GM03348 (cell line): ENCODE measurements at regions not wholly inside any gene's neighbourhood (a gene's known extent, or its start where the extent isn't known, plus 50 kb on each side); places are given as distances from the start of the nearest gene placed in this dataset.

ENCODE experiments used
- DNase-seq: peaks from one replicate; pipeline ENCODE4 v3.0.0; 2012; ENCODE audit warnings: low spot score

DNA sequence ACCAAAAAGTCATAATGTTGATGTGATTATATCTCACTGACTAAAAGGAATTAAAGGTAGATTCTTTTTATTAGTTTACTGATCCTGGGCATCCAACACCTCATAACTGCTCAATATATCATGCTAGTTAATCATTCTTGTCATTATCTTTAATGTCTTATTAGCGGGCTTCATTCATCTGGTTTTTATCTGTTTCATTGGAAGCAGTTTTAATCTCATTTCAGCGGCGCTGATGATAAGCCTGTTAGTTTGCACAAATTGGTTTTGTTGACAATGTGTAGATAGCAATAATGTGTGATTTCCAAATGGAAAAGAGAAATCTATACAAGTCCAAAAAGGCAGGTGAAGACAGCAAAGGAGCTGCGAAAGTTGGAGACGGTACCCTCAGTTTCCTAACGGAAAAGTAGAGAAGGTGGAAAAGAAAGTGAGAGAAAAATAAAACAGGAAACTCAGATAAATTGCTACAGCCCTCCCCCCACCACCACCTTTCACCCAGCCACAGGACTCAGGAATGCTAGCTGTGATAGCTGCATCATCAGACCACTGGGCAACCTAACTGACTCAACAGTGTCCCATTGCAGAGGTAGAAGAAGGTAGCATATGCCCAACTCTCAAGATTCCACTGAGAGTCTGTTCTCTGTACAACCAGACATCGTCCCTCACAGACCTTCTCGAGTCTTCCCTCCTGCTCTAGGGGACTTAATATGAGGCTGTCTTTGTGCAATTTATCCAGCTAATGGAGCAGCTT is 241.7 kb upstream of the CAMK1G start:
- DNase-seq, result no peak

DNA sequence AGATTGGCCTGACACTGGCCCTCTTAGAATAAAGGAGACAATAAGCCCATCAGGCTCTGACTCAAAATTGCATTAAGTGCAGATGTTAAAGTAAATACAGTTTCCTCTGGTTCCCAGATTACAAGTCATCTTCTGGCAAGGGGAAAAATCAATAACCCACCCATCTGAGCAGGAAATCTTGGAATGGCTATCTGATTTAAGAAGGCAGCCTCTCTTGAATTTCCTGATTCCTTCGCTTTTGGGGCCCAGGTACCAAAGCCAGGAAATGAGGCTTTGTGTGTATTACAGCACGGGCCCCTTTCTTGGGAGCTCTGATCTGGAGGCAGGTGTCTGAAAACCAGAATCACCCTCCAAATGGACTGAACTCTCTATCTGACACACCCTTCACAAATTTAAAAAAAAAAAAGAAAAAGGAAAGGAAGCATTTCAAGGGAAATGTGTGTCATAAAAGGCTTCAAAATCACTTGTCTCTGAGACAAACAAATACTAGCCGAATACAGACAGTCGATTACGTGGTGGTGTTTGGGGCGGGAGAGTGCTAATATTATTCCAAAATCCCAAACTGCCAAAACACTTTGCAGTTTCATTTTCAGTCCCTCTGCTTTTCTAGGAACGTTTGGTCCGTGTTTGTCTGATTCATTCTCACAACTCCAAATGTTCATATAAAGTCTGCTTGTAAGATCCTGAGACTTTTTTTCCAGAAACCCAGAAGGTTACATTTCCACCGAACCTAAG is 240.9 kb upstream of the CAMK1G start:
- DNase-seq, result no peak

DNA sequence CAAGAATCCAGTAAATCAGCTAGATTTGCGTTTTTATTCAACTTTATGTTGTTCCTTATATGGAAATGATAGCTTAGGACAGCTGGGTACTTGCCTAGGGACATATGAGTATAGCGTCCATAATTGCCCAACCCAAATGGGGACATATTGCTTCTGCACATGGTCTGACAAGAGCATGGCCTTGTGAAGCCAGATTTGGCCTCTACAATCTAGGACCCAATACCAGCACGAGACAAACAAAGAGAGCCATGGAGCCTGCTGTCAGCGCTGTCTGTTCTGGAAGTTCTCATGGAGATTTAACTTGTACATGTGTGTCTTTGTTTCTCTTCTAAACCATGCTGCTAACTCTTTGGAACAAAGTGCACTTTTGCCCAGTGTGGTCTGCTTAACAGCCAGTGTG is 240.0 kb upstream of the CAMK1G start:
- no peak for DNase-seq

DNA sequence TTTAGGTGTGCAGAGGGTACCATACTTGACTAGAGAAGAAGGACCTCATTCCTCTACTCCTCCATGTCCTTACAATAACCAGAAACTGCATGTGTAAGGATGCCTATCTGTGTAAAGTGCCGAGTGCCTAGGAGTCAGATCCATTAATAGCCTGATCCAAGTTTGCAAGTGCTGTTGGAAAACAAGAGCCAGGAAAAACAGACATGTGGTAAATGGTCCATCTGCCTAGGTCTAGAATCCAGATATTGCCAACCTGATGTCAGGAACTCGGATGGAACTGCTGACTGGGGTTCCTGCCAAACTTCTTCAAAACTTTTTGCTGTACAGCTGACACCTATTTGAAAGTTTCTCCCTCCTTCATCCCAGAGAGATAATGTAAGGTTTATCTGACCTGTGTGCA is 239.4 kb upstream of the CAMK1G start:
- no peak for DNase-seq

DNA sequence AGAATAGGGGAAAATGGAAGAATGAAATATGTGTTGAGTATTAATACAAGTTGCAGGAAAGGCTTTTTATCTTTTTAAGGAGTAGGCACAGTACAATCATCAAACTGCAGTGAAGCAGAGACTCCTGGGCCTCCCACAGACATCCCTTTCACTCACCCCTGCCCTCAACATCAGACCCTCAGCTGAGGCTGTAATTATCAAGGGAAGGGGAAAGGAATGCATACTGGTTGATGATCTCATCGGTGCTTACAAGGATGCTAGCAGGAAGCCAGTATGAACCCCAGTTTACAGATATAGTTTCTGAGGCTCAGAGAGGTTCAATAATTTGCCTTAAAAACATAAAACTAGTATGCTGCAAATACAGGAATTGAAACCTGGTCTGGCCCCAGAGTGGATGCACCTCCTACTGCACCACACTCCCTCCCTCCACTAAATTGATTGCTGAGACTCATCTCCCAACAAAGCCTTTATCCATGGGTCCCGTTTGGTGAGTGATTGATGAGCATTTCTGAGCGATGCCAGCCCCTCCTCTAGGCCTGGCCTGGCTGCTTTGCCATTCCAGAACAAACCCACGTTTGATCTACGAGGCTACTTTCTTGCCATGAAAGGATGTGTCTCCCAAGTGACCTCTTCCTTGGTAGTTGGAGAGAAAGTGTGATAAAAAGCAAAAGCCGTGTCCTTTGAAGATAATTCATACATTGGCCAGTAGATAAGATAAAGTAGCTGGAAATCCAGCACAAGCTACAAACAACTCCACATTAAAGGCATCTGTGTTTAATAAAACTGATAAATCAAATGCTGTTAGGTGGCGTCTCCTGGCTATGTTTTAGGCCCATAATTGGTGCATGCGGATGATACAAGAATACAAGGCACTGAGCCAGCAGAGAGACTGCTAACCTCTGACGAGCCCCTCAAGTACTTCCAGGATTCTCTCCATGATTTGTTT is 233.9 kb upstream of the CAMK1G start:
- peak; percentile 29 for DNase-seq

DNA sequence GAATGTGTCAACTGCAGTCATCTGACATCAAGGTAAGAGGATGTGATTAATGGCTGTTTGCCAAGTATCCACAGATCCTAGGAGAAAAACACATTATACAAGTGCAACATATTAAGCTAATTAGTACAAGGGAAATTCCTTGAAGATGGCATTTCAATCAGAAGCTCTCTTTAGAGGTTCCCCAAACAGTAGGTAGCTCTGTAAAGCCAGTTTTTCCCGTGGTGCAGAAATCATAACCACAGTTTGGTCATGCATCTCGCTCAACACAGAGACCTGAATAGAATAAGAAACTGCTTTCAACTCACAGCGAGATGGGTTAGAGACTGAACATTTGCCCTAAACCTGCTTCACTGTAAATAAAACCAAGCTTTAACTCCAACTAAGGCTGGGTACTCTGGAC is 230.5 kb upstream of the CAMK1G start:
- no peak for DNase-seq

DNA sequence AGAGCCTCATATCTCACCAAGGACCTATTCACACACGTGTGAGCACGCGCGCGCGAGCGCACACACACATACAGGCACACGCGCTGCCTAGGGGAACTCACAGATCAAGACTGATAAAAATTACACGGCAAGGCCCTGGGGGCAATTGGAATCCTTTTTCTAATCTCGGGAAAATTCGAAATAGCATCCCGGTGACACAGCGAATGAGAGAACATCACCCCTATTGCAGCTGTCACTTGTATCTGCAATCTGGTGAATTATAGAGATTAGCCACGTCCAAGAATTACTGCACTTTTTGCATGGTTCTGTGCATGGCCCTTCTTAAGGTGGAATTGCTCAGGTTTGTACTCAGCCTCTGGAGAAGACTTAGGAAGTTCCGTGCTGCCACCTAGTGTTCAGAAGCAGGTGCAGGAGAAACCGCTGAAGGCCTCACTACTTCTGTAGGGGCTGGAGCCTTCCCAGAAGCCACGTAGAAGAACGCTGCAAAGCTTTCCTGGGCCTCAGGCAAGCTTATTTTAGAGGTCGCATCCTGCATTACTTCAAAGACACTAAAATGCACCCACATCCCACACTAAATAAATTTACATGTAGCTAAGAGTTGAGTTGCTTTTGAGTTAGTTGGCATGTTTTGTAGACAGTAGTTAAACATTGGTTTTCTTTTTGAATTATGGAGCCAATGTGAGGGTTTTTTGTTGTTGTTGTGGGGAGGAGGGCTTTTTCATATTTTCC is 229.2 kb upstream of the CAMK1G start:
- peak; percentile 89 for DNase-seq

DNA sequence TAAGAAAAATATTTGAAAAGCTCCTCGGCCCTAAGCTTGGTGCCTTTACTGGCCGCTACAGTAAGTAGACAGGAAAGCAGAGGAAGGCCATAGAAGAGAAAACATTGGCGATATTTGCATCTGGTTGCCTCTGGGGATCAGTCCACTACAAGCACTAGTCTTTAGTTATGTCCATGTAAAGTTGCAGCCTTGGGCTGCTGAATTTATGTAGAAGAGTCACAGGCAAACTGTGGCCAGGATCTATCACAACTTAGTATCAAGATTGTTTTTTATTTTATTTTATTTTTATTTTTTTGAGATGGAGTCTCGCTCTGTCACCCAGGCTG is 228.7 kb upstream of the CAMK1G start:
- no peak for DNase-seq

DNA sequence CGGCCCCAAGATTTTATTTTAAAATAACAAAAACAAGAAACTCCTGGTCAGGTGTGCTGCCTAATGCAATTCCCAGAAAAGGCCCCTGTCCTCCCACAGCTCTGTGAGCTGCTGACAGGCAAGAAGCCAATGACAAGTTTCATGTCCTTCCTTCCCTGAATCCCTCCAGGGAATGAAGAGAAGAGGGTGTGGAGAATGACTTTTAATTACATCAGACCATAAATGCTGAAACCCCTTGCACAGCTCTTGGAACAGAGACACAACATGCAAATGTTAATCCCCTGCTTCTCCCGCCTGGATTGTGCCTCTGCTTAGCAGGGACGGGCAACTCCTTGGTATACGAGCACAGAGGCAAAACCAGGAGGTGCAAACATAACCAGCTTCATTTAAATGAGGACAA is 228.1 kb upstream of the CAMK1G start:
- DNase-seq, result no peak

DNA sequence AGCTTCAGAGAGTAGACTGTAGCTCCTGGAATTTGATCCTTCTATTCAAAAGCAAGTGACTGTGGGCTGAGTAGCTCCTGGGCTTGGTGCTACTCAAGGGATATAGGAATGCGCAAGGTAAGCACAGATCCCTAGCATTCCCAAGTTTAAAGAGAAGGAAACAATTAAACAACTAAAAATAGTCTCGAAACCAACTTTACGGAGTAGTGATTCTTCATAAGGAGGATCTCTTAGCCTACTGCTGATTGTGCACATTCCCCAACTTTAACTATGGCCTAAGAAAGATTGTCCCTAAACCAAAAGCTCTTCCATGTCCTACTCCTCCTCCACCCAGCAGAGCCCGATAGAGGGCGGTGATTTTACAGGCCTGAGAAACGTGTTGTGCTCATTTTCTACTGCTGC is 226.5 kb upstream of the CAMK1G start:
- DNase-seq, result no peak

DNA sequence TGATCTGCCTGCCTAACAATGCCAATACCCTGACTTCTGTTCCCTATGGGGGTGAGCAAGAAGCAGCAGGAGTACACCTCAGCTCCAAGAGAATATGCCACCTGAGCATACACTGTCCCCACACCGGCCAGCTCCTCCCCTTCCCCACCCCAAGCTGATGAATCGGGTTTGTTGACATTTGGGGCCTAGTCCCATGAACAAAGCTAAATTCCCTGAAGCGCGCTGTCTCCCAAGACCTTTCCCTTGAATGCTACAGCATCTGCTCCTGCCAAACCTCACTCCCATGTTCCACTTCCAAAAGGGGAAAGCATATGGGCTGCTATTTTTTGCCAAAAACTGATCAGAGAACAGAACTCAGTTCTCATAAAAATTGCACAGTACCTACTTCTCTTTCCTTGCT is 220.4 kb upstream of the CAMK1G start:
- no peak for DNase-seq

DNA sequence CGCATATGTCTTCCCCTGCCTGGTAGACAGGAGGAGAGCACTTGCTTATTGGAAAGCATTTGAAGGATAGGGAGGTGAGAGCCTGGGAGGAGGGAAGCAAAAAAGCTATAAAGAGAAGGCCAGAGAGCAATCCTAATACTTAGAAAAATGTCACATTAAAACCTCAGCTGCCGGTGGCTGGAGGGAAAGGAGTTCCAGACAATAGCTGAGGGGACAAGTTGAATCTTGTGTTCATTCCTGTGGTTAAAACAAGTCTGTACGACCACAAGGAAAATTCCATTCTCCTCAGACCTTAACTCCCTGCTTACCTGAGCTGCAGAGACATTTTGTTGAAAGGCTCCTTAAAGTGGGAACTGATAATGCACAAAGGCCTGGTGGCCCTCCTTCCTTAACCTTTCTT is 218.8 kb upstream of the CAMK1G start:
- DNase-seq, result no peak

DNA sequence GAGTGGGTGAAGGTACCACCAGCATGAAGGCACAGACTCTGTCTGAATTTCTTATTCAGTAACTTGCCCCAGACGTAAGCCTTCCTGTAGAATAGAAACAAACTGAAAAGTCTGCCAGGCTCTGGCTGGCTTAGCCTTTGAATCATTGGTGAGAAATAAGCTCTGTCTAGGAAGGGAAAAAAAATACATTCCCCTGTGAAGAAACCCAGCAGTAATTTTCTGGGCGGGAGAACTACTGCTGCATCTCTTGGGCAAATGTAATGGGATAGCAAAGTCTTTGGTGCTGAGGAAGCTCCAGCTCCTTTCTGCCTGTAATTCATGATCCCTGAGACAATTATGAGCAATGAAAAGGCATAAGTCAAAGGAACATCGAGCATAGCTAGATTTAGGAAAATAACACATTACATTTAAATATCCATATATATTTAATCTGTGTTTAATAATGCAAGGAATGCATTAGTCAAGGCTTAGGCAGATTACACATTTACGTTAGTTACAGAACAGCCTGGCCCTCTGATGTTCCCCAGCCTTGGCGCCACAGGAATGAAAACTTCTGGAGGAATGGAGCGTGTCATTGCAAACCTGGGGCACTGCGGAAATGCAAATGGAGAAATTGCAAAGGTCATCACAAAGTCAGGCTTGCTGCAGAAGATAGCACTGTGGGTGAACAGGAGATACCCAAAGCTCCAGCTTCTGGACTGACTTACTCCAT is 216.3 kb upstream of the CAMK1G start:
- peak; percentile 28 for DNase-seq

DNA sequence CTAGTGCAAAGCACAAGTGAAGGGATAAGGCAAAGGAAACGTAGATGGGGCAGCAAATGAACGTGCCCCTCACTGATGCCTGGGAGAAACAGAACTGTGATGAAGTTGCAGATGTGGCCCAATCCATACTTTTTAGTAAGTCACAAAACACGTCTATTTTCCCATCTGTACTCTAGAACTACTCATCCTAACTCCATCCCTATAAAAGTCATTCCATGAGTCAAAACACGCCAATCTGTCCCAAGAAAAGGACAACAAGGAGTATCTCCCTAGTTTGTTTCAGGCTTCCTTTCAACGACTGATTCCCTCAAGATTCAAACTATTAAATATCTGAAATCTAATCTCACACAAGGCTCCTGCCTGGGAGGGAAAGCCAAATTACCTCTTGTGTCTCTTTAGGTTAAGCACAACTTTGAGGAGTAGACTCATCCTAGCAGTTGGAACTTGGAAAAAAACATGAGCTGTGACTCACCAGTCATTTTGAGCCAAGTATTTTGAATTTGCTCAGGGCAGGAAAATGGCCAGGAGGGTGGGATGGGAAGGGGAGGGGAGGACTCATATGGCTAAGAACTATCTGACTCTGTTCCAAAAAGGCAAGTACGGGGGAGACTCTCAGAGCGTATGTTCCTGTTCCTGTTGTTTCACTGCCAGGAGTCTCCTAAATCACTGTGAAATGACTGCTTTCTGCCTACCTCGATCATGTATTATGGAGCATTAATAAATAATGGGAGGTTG is 214.5 kb upstream of the CAMK1G start:
- peak; percentile 70 for DNase-seq

DNA sequence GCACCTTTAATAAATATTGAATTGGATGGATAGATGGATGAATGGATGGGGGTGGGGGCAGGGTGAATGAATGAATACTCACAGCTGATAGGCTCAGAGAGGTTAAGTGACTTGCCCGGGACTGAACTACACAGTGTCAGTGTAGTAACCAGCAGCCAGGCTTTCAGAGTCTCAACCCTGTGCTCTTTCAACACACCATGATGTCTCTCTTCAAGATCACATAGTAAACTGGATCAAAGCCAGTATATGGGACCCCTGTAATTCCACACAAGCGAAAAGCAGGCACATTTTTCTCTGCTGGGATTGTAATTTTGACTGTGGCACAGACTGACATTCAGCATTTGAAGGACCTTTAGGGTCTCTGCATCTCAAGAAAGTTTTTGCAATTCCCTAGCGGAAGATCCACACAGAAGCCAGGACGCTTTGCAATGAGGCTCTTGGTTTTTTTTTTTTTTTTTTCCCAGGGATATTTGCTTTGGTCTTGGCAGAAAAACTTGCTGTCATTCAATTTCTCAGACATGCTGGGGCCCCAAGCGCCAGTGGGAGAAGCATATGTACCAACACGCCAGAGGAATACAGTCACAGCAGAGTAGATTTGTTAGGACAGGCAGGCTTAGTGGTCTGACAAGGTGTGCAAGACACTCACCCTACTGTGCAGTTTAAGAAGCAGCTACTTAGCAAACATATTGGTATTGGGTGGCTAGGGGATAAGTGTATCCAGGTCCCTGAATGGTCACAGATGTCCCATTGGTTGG is 213.1 kb upstream of the CAMK1G start:
- no peak for DNase-seq

DNA sequence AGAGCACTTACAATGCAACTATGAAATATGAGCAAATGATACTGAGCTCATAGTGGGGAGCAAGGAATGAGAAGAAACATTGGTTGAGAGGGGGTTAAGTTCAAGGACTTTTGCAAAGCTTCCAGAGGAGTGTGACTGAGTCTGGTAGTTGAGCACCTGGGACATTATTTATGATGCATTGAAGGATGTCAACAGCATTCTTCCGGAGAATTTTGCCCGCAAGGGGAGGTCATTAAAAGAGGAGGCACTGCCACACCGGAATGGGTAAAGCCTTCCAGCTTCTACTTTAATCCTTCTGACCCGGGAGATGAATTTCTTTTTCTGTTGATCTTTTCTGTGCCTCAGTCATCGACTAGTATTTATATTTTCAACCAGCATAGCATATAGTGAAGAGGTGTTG is 208.4 kb upstream of the CAMK1G start:
- DNase-seq, result no peak

DNA sequence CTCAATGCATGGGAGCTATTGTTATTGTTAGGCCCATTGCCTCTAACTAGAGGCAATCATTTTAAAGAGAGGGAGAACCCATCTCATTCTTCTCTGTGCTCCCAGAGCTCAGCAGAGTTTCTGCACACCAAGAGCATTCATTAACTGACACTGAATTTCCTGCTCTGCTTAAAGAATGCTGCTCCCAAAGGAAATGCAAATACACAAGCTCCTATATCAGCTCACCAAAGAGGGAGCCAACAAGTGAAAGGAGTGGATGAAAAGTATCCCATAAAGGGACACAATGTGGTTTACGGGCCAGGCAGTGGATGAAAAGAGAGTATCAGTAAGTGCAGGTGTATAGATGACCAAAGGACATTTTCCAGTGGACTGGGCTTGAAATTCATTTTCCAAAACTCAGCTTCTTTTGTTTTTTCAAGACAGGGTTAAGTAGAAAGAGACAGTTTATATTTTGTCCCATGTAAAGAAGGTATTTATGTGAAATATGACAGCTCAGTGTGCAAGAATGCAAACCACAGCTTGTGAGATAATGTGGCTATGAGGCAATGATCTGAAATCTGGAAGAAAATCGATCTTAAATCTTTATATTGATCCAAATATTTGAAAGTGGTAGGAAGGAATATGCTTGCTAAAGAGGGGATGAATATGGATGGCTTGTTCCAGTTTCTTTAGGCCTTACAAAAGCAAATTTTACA is 207.7 kb upstream of the CAMK1G start:
- peak; percentile 20 for DNase-seq

DNA sequence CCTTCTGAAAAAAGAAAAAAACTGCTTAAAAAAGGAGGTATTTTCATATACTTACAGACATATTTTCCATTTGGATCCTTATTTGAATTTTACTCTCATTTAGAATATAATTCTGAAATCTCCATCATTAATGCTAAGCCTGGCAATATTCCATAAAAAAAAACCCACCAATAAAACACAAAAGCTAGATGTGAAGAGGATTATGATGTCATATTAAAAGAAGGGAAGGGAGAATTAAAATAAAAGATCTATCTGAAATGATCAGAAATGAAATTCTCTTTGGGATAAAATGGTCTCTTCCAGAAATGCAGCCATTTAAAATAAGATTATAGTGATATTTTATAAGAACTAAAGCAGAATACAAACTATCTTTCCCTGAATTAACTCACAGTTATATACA is 206.7 kb upstream of the CAMK1G start:
- no peak for DNase-seq

DNA sequence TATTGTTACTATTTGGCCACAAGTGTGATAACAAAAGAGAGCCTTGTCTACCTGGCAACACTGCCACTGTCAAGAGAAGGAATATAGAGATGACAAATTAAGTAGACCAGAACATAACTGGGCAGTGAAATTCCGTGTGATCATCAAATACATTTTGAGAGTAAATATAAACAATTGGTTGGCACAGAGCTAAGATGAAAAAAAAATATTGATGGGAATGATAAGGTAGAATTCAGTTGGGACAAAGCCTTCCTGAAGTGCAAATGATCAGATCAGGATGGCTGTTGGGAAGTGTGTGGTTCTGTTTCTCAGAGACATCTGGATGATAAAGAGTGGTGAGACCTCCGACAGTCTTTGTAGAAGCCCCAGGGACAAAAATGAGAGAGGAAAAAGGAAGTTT is 205.5 kb upstream of the CAMK1G start:
- DNase-seq, result no peak
